GM12892 (cell line): ENCODE measurements at regions not wholly inside any gene's neighbourhood (a gene's known extent, or its start where the extent isn't known, plus 50 kb on each side); places are given as distances from the start of the nearest gene placed in this dataset.

ENCODE experiments used
- DNase-seq: peaks from one replicate; pipeline ENCODE4 v3.0.0; 2011; ENCODE audit not compliant: insufficient read length
- FAIRE-seq: peaks from 2 replicates; lab custom pipeline; 2011; peaks lifted over from hg19 to GRCh38; lab: Jason Lieb, UNC
- POLR2A ChIP-seq: IDR thresholded peaks from 2 replicates; pipeline ENCODE4 v1.6.1; 2011; ENCODE audit warnings: low read depth, low read length, control low read depth
- POLR2AphosphoS5 ChIP-seq: IDR thresholded peaks from 2 replicates; pipeline ENCODE4 v1.6.1; 2011; ENCODE audit warnings: low read depth, low read length, control low read depth
- TAF1 ChIP-seq: IDR thresholded peaks from 2 replicates; pipeline ENCODE4 v1.6.1; 2011; ENCODE audit warnings: low read depth, mild to moderate bottlenecking, control low read depth, low read length, borderline replicate concordance

GRCh38 chr11:116539211-116539610, 233.6 kb downstream of the BUD13 start:
- FAIRE-seq, result no peak
- no peak for DNase-seq
- TF ChIP-seq POLR2AphosphoS5, result no peak
- TF ChIP-seq TAF1, result no peak
- TF ChIP-seq POLR2A, result no peak

GRCh38 chr11:116538677-116539076, 234.1 kb downstream of the BUD13 start:
- TF ChIP-seq POLR2AphosphoS5 (no peak), POLR2A (no peak), TAF1 (no peak)
- no peak for FAIRE-seq
- no peak for DNase-seq

GRCh38 chr11:116537709-116538108, 235.1 kb downstream of the BUD13 start:
- TF ChIP-seq TAF1, result no peak
- TF ChIP-seq POLR2AphosphoS5, result no peak
- no peak for TF ChIP-seq POLR2A
- DNase-seq (no peak), FAIRE-seq (no peak)

- no peak for FAIRE-seq
- TF ChIP-seq POLR2A, result no peak
- no peak for TF ChIP-seq TAF1
- TF ChIP-seq POLR2AphosphoS5, result no peak
- no peak for DNase-seq
These were observed 235.7 kb downstream of the BUD13 start for GRCh38 chr11:116537121-116537520.

GRCh38 chr11:116536416-116536815, 236.4 kb downstream of the BUD13 start:
- DNase-seq, result no peak
- no peak for FAIRE-seq
- TF ChIP-seq TAF1, result no peak
- TF ChIP-seq POLR2A, result no peak
- TF ChIP-seq POLR2AphosphoS5, result no peak

GRCh38 chr11:116535994-116536393, 236.8 kb downstream of the BUD13 start:
- DNase-seq (no peak), FAIRE-seq (no peak)
- TF ChIP-seq POLR2A (no peak), TAF1 (no peak), POLR2AphosphoS5 (no peak)

GRCh38 chr11:116535120-116535519, 237.7 kb downstream of the BUD13 start:
- TF ChIP-seq POLR2AphosphoS5 (no peak), POLR2A (no peak), TAF1 (no peak)
- DNase-seq, result no peak
- no peak for FAIRE-seq

GRCh38 chr11:116534270-116534975, 238.4 kb downstream of the BUD13 start:
- no peak for TF ChIP-seq POLR2A
- no peak for TF ChIP-seq POLR2AphosphoS5
- DNase-seq (no peak), FAIRE-seq (no peak)

GRCh38 chr11:116533186-116533825, 239.5 kb downstream of the BUD13 start:
- DNase-seq, result no peak
- TF ChIP-seq TAF1 (no peak), POLR2AphosphoS5 (no peak), POLR2A (no peak)
- no peak for FAIRE-seq

GRCh38 chr11:116532066-116532465, 240.7 kb downstream of the BUD13 start:
- TF ChIP-seq POLR2A (no peak), TAF1 (no peak), POLR2AphosphoS5 (no peak)

GRCh38 chr11:116530705-116531104, 242.1 kb downstream of the BUD13 start:
- DNase-seq (no peak), FAIRE-seq (no peak)
- TF ChIP-seq POLR2AphosphoS5, result no peak
- no peak for TF ChIP-seq POLR2A
- no peak for TF ChIP-seq TAF1

More at GRCh38 chr11:116532066-116532465, 240.7 kb downstream of the BUD13 start:
- DNase-seq (no peak), FAIRE-seq (no peak)

- no peak for DNase-seq
- FAIRE-seq, result no peak
- TF ChIP-seq POLR2A, result no peak
- no peak for TF ChIP-seq TAF1
- TF ChIP-seq POLR2AphosphoS5, result no peak
These were observed 243.5 kb downstream of the BUD13 start for GRCh38 chr11:116529271-116529670.
